NCI-H1105 treated with DMSO at 0.1 percent for 48 hours (cell line): ENCODE measurements at regions not wholly inside any gene's neighbourhood (a gene's known extent, or its start where the extent isn't known, plus 50 kb on each side); places are given as distances from the start of the nearest gene placed in this dataset.

Source experiments
- DNase-seq: peaks from one replicate; lab custom pipeline; 2025; lab: John Stamatoyannopoulos, UW

DNA sequence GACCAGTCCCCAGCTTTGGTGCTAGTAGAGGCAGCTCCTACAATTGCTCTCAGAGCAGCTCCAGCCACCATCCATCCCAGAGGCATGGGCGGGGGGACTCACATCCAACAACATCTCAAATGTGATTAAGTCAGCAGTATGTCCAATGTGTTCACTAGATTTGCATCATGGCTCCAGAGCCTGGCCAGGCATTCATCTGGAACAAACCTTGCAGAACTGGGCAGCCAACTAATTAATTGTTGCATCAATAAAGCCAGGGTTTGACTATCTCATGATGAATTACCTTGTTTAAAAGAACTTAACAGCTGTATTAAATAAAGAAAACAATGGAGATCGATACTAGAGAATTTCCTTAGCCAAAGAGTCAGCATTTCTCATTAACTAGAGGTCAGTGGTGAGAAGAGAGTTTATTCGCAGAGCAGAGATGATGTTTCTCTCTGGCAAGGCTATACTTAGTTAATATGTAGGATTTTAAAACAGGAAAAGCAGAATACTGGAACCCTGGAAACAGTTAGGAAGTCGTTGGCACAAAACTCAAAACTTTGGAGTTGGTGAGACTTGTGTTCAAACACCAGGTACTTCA lies 494.4 kb downstream of the GRIN2A start:
- DNase-seq = no peak

DNA sequence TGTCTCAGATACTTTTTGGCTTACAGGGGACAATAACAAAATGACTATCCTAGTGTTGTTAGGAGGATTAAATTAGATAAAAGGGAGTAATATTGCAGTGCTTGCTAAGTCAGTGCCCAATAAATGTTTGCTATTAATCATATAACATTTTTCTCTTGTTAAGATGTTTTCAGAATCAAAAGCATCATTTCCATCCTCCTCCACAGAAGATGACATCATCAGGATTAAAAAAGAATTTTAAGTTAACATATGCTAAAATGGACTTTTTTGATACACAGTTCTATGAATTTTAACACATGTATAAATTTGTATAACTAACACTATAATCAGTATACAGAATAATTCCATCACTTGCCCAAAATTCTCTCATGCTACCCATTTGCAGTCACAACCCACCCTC lies 492.6 kb downstream of the GRIN2A start:
- DNase-seq = no peak

DNA sequence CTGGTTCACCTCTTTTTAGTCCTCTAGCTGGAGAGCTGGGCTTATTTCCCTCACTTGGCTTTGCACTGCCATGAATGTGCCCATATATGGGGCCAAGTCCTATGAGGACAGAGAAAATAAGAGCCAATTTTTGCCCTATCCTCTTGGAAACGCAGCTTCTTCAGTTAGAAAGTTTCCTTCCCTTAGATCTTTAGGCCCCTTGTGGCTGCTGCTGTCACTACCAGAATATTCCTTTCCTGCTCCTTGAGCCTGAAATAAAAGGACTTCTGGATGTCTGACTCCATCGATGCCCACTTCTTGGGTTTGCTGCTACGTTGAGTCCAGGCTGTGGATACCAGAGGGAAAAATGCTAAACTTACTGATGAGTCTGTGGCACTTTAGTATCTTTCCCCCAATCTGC lies 487.1 kb downstream of the GRIN2A start:
- DNase-seq = no peak
